ENCODE measurements at regions not wholly inside any gene's neighbourhood (a gene's known extent, or its start where the extent isn't known, plus 50 kb on each side); places are given as distances from the start of the nearest gene placed in this dataset.

- Histone ChIP-seq H3K36me3 (ENCODE audit: insufficient read depth, low read length) (no peaks in the 10 kb centered on the region), H3K27me3 (ENCODE audit: insufficient read depth, low read depth, low read length) (no peaks in the 10 kb centered on the region), H3K9me3 (ENCODE audit: low read length) (no peaks in the 10 kb centered on the region), H3F3A (ENCODE audit: insufficient read depth, low read length, poor library complexity, severe bottlenecking) (no peaks in the 10 kb centered on the region), H3K4me3 (ENCODE audit: low read length) (no peak overlapping the region), H3K27ac (ENCODE audit: low read length) (no peak overlapping the region), H3K79me2 (replicated peaks; ENCODE audit: insufficient read depth, low read length) (no peaks in the 10 kb centered on the region), H4K20me1 (ENCODE audit: insufficient read depth) (no peaks in the 10 kb centered on the region), H3K9ac (ENCODE audit: low read length) (no peak overlapping the region), H3K4me2 (ENCODE audit: low read length) (no peak overlapping the region), H2AFZ (ENCODE audit: low read depth, low read length) (no peak overlapping the region), H3K9me2 (ENCODE audit: insufficient read depth, low read length) (no peaks in the 10 kb centered on the region)
- TF ChIP-seq TAF1 (IDR thresholded peaks at IDR 0.05; ENCODE audit: low read depth) (no peak), MXI1 (conservative IDR thresholded peaks at IDR 0.05; ENCODE audit: poor library complexity, severe bottlenecking) (no peak)
Measured at GRCh38 chr13:110779022-110779421, 65.5 kb downstream of the ING1 start.

GRCh38 chr13:110780422-110780821, 66.9 kb downstream of the ING1 start:
- Histone ChIP-seq H3K4me2 (ENCODE audit: low read length) (no peak overlapping the region), H3K9me3 (ENCODE audit: low read length) (no peaks in the 10 kb centered on the region), H2AFZ (ENCODE audit: low read depth, low read length) (no peak overlapping the region), H3F3A (ENCODE audit: insufficient read depth, low read length, poor library complexity, severe bottlenecking) (no peaks in the 10 kb centered on the region), H3K27ac (ENCODE audit: low read length) (no peak overlapping the region), H3K36me3 (ENCODE audit: insufficient read depth, low read length) (no peaks in the 10 kb centered on the region), H3K9ac (ENCODE audit: low read length) (no peak overlapping the region), H3K79me2 (replicated peaks; ENCODE audit: insufficient read depth, low read length) (no peaks in the 10 kb centered on the region), H4K20me1 (ENCODE audit: insufficient read depth) (no peaks in the 10 kb centered on the region), H3K27me3 (ENCODE audit: insufficient read depth, low read depth, low read length) (no peaks in the 10 kb centered on the region), H3K4me3 (ENCODE audit: low read length) (no peak overlapping the region), H3K9me2 (ENCODE audit: insufficient read depth, low read length) (no peaks in the 10 kb centered on the region)
- TF ChIP-seq EP300 (conservative IDR thresholded peaks at IDR 0.05; ENCODE audit: poor library complexity, severe bottlenecking) = no peak
- no peak for TF ChIP-seq RAD21 (conservative IDR thresholded peaks at IDR 0.05)
- TF ChIP-seq SMC3 (conservative IDR thresholded peaks at IDR 0.05; ENCODE audit: poor library complexity) = no peak
- TF ChIP-seq EZH2 (IDR thresholded peaks at IDR 0.05; ENCODE audit: borderline replicate concordance, insufficient read depth, low read length, poor library complexity, severe bottlenecking) = no peak
- TF ChIP-seq TAF1 (IDR thresholded peaks at IDR 0.05; ENCODE audit: low read depth) = no peak
- TF ChIP-seq, protein P1, sequence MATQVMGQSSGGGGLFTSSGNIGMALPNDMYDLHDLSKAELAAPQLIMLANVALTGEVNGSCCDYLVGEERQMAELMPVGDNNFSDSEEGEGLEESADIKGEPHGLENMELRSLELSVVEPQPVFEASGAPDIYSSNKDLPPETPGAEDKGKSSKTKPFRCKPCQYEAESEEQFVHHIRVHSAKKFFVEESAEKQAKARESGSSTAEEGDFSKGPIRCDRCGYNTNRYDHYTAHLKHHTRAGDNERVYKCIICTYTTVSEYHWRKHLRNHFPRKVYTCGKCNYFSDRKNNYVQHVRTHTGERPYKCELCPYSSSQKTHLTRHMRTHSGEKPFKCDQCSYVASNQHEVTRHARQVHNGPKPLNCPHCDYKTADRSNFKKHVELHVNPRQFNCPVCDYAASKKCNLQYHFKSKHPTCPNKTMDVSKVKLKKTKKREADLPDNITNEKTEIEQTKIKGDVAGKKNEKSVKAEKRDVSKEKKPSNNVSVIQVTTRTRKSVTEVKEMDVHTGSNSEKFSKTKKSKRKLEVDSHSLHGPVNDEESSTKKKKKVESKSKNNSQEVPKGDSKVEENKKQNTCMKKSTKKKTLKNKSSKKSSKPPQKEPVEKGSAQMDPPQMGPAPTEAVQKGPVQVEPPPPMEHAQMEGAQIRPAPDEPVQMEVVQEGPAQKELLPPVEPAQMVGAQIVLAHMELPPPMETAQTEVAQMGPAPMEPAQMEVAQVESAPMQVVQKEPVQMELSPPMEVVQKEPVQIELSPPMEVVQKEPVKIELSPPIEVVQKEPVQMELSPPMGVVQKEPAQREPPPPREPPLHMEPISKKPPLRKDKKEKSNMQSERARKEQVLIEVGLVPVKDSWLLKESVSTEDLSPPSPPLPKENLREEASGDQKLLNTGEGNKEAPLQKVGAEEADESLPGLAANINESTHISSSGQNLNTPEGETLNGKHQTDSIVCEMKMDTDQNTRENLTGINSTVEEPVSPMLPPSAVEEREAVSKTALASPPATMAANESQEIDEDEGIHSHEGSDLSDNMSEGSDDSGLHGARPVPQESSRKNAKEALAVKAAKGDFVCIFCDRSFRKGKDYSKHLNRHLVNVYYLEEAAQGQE (IDR thresholded peaks at IDR 0.05; ENCODE audit: borderline replicate concordance) = no peak
- TF ChIP-seq, protein P2, sequence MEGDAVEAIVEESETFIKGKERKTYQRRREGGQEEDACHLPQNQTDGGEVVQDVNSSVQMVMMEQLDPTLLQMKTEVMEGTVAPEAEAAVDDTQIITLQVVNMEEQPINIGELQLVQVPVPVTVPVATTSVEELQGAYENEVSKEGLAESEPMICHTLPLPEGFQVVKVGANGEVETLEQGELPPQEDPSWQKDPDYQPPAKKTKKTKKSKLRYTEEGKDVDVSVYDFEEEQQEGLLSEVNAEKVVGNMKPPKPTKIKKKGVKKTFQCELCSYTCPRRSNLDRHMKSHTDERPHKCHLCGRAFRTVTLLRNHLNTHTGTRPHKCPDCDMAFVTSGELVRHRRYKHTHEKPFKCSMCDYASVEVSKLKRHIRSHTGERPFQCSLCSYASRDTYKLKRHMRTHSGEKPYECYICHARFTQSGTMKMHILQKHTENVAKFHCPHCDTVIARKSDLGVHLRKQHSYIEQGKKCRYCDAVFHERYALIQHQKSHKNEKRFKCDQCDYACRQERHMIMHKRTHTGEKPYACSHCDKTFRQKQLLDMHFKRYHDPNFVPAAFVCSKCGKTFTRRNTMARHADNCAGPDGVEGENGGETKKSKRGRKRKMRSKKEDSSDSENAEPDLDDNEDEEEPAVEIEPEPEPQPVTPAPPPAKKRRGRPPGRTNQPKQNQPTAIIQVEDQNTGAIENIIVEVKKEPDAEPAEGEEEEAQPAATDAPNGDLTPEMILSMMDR (IDR thresholded peaks at IDR 0.05; ENCODE audit: poor library complexity, severe bottlenecking) = no peak
- TF ChIP-seq MXI1 (conservative IDR thresholded peaks at IDR 0.05; ENCODE audit: poor library complexity, severe bottlenecking) = no peak
- no peak for TF ChIP-seq POLR2AphosphoS5 (IDR thresholded peaks at IDR 0.05)

- Histone ChIP-seq H3K27ac (ENCODE audit: low read length) (no peak overlapping the region), H3K9me3 (ENCODE audit: low read length) (no peaks in the 10 kb centered on the region), H3K9me2 (ENCODE audit: insufficient read depth, low read length) (no peaks in the 10 kb centered on the region)
Measured at GRCh38 chr13:110782185-110782584, 68.7 kb downstream of the ING1 start.

More at GRCh38 chr13:110782185-110782584, 68.7 kb downstream of the ING1 start:
- Histone ChIP-seq H3K36me3 (ENCODE audit: insufficient read depth, low read length) (no peaks in the 10 kb centered on the region), H3F3A (ENCODE audit: insufficient read depth, low read length, poor library complexity, severe bottlenecking) (no peaks in the 10 kb centered on the region), H3K79me2 (replicated peaks; ENCODE audit: insufficient read depth, low read length) (no peaks in the 10 kb centered on the region), H3K4me3 (ENCODE audit: low read length) (no peak overlapping the region), H3K4me2 (ENCODE audit: low read length) (no peak overlapping the region), H4K20me1 (ENCODE audit: insufficient read depth) (no peaks in the 10 kb centered on the region), H3K9ac (ENCODE audit: low read length) (no peak overlapping the region), H3K27me3 (ENCODE audit: insufficient read depth, low read depth, low read length) (no peaks in the 10 kb centered on the region), H2AFZ (ENCODE audit: low read depth, low read length) (no peak overlapping the region)
- TF ChIP-seq MXI1 (conservative IDR thresholded peaks at IDR 0.05; ENCODE audit: poor library complexity, severe bottlenecking) = no peak
- TF ChIP-seq EP300 (conservative IDR thresholded peaks at IDR 0.05; ENCODE audit: poor library complexity, severe bottlenecking) = no peak
- no peak for TF ChIP-seq RAD21 (conservative IDR thresholded peaks at IDR 0.05)
- TF ChIP-seq, protein P1 (IDR thresholded peaks at IDR 0.05; ENCODE audit: borderline replicate concordance) = no peak
- TF ChIP-seq, protein P2 (IDR thresholded peaks at IDR 0.05; ENCODE audit: poor library complexity, severe bottlenecking) = no peak
- TF ChIP-seq TAF1 (IDR thresholded peaks at IDR 0.05; ENCODE audit: low read depth) = no peak
- no peak for TF ChIP-seq EZH2 (IDR thresholded peaks at IDR 0.05; ENCODE audit: borderline replicate concordance, insufficient read depth, low read length, poor library complexity, severe bottlenecking)
- no peak for TF ChIP-seq SMC3 (conservative IDR thresholded peaks at IDR 0.05; ENCODE audit: poor library complexity)

Measured in neural cell (in vitro differentiated cells).